GM06990 (cell line): ENCODE measurements at regions not wholly inside any gene's neighbourhood (a gene's known extent, or its start where the extent isn't known, plus 50 kb on each side); places are given as distances from the start of the nearest gene placed in this dataset.
"Not testable (repeated sequence)": the region's sequence is repeated elsewhere in the genome, so short reads cannot be mapped to it uniquely, and the experiment has no call there.

Experiments used
- DNase-seq: peaks from one replicate; pipeline ENCODE4 v3.0.0-alpha.2; 2011; ENCODE audit not compliant: insufficient read length; ENCODE audit errors: extremely low read depth
- H3K27me3 ChIP-seq: replicated peaks from 2 replicates; pipeline ENCODE4 v1.6.0; 2011; ENCODE audit warnings: low read length; ENCODE audit not compliant: control insufficient read depth, insufficient read depth
- H3K36me3 ChIP-seq: 2 replicates; pipeline ENCODE4 v1.5.1; 2011; ENCODE audit warnings: low read length; ENCODE audit not compliant: control insufficient read depth, insufficient read depth
- H3K4me3 ChIP-seq: replicated peaks from 2 replicates; pipeline ENCODE4 v1.5.1; 2011; ENCODE audit warnings: low read depth, mild to moderate bottlenecking, control low read depth, low read length
- CTCF ChIP-seq: IDR thresholded peaks from 2 replicates; pipeline ENCODE4 v1.5.1; 2011; ENCODE audit warnings: low read length, control low read depth, mild to moderate bottlenecking, inconsistent platforms; ENCODE audit not compliant: insufficient read depth, poor library complexity, severe bottlenecking

- Histone ChIP-seq H3K27me3 (no peaks in the 10 kb centered on the region), H3K4me3 (no peak overlapping the region), H3K36me3 (no peaks in the 10 kb centered on the region)
- DNase-seq = no peak
- TF ChIP-seq CTCF = no peak
Observed at GRCh38 chr1:82143108-82143833, 342.5 kb downstream of the ADGRL2 start.

GRCh38 chr1:82141390-82141789 lies 340.7 kb downstream of the ADGRL2 start:
- Histone ChIP-seq H3K4me3 (no peak overlapping the region), H3K36me3 (no peaks in the 10 kb centered on the region), H3K27me3 (no peaks in the 10 kb centered on the region)
- TF ChIP-seq CTCF = no peak
- no peak for DNase-seq

GRCh38 chr1:82139751-82140468 lies 339.2 kb downstream of the ADGRL2 start:
- TF ChIP-seq CTCF = no peak
- no peak for DNase-seq
- Histone ChIP-seq H3K27me3 (no peaks in the 10 kb centered on the region), H3K36me3 (no peaks in the 10 kb centered on the region), H3K4me3 (no peak overlapping the region)

- H3K27me3 ChIP-seq, H3K4me3 ChIP-seq, H3K36me3 ChIP-seq, DNase-seq: not testable (repeated sequence)
Observed at GRCh38 chr1:82136351-82136750, 335.6 kb downstream of the ADGRL2 start.

- TF ChIP-seq CTCF = no peak
- H3K27me3 ChIP-seq = no peaks in the 10 kb centered on the region
Observed at GRCh38 chr1:82125866-82126265, 325.1 kb downstream of the ADGRL2 start.

GRCh38 chr1:82125119-82125518 lies 324.4 kb downstream of the ADGRL2 start:
- no peak overlapping the region for H3K4me3 ChIP-seq
- no peaks in the 10 kb centered on the region for H3K27me3 ChIP-seq
- DNase-seq = no peak
- H3K36me3 ChIP-seq = no peaks in the 10 kb centered on the region
- no peak for TF ChIP-seq CTCF

More at GRCh38 chr1:82125866-82126265, 325.1 kb downstream of the ADGRL2 start:
- no peak overlapping the region for H3K4me3 ChIP-seq
- no peak for DNase-seq
- H3K36me3 ChIP-seq = no peaks in the 10 kb centered on the region
